IPS DF 6.9 (cell line): ENCODE measurements at regions not wholly inside any gene's neighbourhood (a gene's known extent, or its start where the extent isn't known, plus 50 kb on each side); places are given as distances from the start of the nearest gene placed in this dataset.
"Not testable (repeated sequence)": the region's sequence is repeated elsewhere in the genome, so short reads cannot be mapped to it uniquely, and the experiment has no call there.

Experiments used
- DNase-seq: peaks from one replicate; pipeline ENCODE4 v3.0.0-alpha.2; 2013; ENCODE audit warnings: low read depth, low spot score
- H3K27ac ChIP-seq: one replicate; pipeline ENCODE4 v1.5.1; 2013; ENCODE audit warnings: low read length, control low read depth
- H3K27me3 ChIP-seq: 2 replicates; pipeline ENCODE4 v1.6.1; 2013; ENCODE audit warnings: mild to moderate bottlenecking, low read length; ENCODE audit not compliant: control insufficient read depth, insufficient read depth
- H3K36me3 ChIP-seq: 2 replicates; pipeline ENCODE4 v1.6.1; 2013; ENCODE audit warnings: low read length; ENCODE audit not compliant: control insufficient read depth, insufficient read depth
- H3K4me1 ChIP-seq: 2 replicates; pipeline ENCODE4 v1.6.1; 2013; ENCODE audit warnings: low read length; ENCODE audit not compliant: control insufficient read depth, insufficient read depth
- H3K4me3 ChIP-seq: 2 replicates; pipeline ENCODE4 v1.5.1; 2013; ENCODE audit warnings: mild to moderate bottlenecking, low read length
- H3K9me3 ChIP-seq: 2 replicates; pipeline ENCODE4 v1.6.1; 2013; ENCODE audit warnings: low read length, inconsistent platforms; ENCODE audit not compliant: control insufficient read depth, insufficient read depth
- WGBS: extraction: QIAGEN DNeasy Blood & Tissue Kit; methylation state at CpG from one replicate; pipeline ENCODE4 v1.1.7; 2013; ENCODE audit warnings: mixed read lengths, missing lambda C conversion rate; ENCODE audit not compliant: insufficient read length, insufficient coverage; 5-methylcytosine and 5-hydroxymethylcytosine counted together

DNA sequence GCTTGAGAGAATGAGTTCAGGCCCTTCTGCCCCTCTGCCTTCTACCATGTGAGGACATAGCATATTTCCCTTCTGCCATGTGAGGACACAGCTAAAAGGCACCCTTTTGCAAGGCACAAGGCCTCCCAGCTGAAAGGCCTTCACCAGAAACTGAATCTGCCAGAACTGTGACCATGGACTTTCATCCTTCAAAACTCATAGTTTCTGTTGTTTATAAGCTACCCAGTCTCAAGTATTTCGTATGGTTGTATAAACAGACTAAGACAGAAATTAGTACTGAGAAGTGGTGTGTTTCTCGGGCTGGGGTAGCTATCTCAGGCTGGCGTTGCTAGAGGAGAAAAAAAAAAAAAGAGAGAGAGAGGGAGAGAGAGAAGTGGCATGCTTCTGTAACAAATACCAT, 368.6 kb downstream of the DMRTA1 start:
- Histone ChIP-seq H3K27ac (no peak overlapping the region), H3K36me3 (no peaks in the 10 kb centered on the region), H3K4me1 (no peaks in the 10 kb centered on the region), H3K27me3 (no peaks in the 10 kb centered on the region), H3K9me3 (no peaks in the 10 kb centered on the region), H3K4me3 (no peak overlapping the region)
- DNase-seq: no peak
- WGBS: no CpG with 5 or more reads among the region's 3 CpGs

DNA sequence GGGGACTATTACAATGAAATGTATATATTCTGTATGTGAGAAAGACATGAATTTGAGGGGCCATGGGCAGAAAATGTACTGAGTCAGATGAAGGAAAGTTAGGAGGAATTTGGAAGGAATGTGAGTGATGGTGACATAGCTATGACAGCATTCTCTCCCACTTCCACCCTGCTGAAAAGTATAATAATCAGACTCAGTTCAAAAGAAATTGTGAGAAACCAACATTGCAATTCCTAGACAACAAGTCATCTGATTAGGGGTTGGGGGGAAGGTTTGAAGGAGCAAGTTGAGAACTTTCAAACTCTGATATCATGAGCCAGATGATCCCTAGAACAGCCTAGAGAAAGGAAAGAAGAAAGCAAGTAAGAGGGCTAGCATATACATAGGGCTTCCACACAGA, 370.6 kb downstream of the DMRTA1 start:
- Histone ChIP-seq H3K4me3 (no peak overlapping the region), H3K4me1 (no peaks in the 10 kb centered on the region), H3K36me3 (no peaks in the 10 kb centered on the region), H3K27ac (no peak overlapping the region), H3K9me3 (no peaks in the 10 kb centered on the region), H3K27me3 (no peaks in the 10 kb centered on the region)
- no peak for DNase-seq

DNA sequence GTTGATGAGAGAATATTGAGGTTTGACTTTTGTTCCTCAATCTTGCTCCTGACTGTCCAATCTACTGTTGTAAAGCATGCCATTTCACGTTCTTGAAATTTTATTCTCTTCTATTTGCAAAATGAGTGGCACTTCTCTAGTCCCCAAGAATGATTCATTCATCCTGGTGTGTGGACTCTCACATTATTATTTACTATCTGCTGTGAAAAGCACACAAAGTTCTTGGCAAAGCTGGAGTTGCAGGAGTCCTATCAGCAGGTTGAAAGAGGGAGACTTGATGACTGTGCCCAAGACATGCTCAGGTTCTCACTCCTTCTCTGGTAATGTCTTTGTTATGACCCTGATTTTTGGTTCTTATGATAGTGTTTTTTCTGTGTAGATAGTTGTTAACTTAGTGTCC, 382.6 kb downstream of the DMRTA1 start:
- no CpG with 5 or more reads among the region's 1 CpG for WGBS
- no peaks in the 10 kb centered on the region for H3K4me1 ChIP-seq
- no peaks in the 10 kb centered on the region for H3K27me3 ChIP-seq
- no peak for DNase-seq
- H3K27ac ChIP-seq: no peak overlapping the region
- no peaks in the 10 kb centered on the region for H3K36me3 ChIP-seq
- H3K9me3 ChIP-seq: no peaks in the 10 kb centered on the region
- H3K4me3 ChIP-seq: no peak overlapping the region

DNA sequence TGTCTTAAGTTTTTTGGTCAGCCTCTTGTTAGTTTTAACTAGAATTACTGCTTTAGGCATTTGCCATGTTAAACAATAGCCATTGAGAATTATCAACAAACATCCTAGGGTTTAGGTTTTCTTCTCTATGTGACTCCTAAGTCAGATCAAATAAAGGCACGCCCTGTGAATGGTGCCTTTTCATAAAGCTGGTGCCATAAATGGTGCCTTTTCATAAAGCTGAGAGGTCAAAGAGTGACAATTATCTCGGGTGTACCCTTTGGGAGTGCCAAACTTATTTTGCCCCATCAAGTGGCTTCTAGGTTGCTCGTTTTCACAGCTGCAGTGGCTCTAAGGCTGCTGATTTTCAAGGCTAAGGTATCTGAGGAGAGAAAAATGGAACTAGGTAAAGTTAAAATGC, 391.6 kb downstream of the DMRTA1 start:
- whole genome bisulfite sequencing: no CpG with 5 or more reads among the region's 3 CpGs
- Histone ChIP-seq H3K27ac (no peak overlapping the region), H3K9me3 (no peaks in the 10 kb centered on the region), H3K36me3 (no peaks in the 10 kb centered on the region), H3K4me3 (no peak overlapping the region), H3K4me1 (no peaks in the 10 kb centered on the region), H3K27me3 (no peaks in the 10 kb centered on the region)
- no peak for DNase-seq

DNA sequence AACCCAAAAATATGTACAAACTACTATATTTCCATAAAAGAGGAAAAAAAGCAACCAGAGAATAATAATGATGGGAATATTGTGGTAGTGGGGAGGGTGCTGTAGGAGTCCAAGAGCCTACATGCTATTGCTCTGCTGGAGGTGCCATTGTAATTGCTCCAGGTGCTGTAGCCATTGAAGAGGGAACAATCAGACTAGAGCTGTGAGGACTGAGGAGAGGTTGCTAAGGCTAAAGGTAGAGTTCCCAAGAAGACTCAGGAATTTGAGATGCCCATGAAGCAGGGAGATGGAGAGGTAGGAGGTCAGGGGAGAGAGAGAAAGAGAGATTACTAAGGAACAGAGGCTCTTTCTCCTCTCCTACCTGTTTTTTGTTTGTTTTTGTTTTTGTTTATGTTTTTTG, 394.0 kb downstream of the DMRTA1 start:
- DNase-seq: no peak
- no peaks in the 10 kb centered on the region for H3K27me3 ChIP-seq
- H3K4me3 ChIP-seq: no peak overlapping the region
- H3K9me3 ChIP-seq: no peaks in the 10 kb centered on the region
- H3K4me1 ChIP-seq: no peaks in the 10 kb centered on the region
- H3K27ac ChIP-seq: no peak overlapping the region
- no peaks in the 10 kb centered on the region for H3K36me3 ChIP-seq

DNA sequence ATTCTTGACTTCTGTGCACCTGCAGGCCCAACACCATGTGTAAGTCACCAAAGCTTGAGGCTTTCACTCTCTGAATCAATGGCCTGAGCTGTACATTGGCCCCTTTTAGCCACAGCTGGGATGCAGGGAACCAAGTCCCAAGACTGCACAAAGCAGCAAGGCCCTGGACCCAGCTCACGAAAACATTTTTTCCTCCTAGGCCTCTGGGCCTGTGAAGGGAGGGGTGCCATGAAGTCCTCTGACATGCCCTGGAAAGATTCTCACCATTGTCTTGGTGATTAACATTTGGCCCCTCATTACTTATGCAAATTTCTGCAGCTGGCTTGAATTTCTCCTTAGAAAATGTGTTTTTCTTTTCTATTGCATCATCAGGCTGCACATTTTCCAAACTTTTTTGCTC, 398.6 kb downstream of the DMRTA1 start:
- H3K9me3 ChIP-seq, H3K27ac ChIP-seq, H3K36me3 ChIP-seq, H3K4me1 ChIP-seq, H3K27me3 ChIP-seq, H3K4me3 ChIP-seq, DNase-seq: not testable (repeated sequence)
- WGBS: no CpG with 5 or more reads among the region's 1 CpG

DNA sequence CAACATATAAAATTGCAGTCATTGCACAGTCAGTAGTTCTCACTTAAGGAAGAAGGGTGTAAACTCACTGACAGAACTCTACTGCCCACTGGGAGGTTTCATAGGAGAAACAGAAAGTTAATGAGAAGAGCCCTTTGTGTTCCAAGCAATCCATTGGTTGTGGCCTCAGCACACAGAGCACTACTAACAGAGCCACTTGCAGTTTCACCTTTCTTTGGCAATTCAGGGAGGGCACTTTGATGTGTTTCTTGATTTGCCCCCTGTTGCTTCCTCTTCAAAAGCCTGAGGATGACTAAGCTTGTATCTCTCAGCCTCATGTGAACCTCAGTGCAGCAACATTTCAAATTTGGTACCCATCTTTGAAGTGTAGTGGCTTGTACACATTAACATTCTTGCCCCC, 409.4 kb downstream of the DMRTA1 start:
- 0 out of 2 replicates have a peak, but pooled peaks cover 3% of the 10 kb centered on the region for H3K4me1 ChIP-seq
- no peak for DNase-seq
- H3K27me3 ChIP-seq: no peaks in the 10 kb centered on the region
- no peaks in the 10 kb centered on the region for H3K9me3 ChIP-seq
- H3K4me3 ChIP-seq: no peak overlapping the region
- H3K36me3 ChIP-seq: no peaks in the 10 kb centered on the region
- no peak overlapping the region for H3K27ac ChIP-seq

DNA sequence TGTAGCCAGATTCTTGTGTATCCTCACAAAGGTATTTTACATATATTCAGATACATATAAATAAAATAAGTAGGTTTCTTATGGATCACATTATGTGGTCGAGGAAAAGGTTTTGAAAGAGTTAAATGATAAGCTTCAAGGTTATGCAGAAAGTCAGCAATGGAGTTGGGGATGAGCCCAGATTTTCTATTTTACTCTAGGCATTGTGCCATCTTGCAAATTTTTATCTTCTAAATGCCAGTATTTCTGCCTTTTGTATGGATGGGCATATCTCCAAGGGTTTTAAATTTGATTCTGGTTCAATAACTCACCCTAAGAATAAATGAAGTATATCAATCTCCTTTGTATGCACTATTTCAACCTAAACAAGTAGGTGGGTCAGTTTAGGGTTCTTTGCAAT, 410.7 kb downstream of the DMRTA1 start:
- Histone ChIP-seq H3K27ac (no peak overlapping the region), H3K9me3 (no peaks in the 10 kb centered on the region), H3K4me1 (0 out of 2 replicates have a peak, but pooled peaks cover 3% of the 10 kb centered on the region), H3K27me3 (no peaks in the 10 kb centered on the region), H3K4me3 (no peak overlapping the region), H3K36me3 (no peaks in the 10 kb centered on the region)
- 100% methylated on average over 1 of the region's 1 CpG for WGBS
- DNase-seq: no peak

DNA sequence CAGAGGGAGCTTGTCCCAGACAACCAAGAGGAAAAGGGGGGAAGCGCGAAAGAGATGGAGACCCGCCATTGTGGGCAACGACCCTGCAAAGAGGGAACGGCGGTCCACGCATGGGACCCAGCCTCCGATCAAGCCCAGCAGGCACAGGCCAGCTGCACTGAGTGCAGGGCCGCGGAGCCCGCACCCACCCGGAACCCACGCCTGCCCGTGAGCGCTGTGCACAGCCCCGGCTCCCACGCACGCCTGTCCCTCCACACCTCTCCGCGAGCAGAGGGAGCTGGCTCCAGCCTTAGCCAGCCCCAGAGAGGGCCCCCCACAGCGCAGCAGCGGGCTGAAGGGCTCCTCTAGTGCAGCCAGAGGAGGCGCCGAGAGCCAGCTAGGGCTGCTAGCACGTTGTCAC, 416.5 kb downstream of the DMRTA1 start:
- Histone ChIP-seq H3K27ac (no peak overlapping the region), H3K27me3 (no peaks in the 10 kb centered on the region), H3K9me3 (no peaks in the 10 kb centered on the region), H3K4me3 (no peak overlapping the region), H3K36me3 (no peaks in the 10 kb centered on the region), H3K4me1 (no peaks in the 10 kb centered on the region)
- WGBS: no CpG with 5 or more reads among the region's 25 CpGs
- no peak for DNase-seq

DNA sequence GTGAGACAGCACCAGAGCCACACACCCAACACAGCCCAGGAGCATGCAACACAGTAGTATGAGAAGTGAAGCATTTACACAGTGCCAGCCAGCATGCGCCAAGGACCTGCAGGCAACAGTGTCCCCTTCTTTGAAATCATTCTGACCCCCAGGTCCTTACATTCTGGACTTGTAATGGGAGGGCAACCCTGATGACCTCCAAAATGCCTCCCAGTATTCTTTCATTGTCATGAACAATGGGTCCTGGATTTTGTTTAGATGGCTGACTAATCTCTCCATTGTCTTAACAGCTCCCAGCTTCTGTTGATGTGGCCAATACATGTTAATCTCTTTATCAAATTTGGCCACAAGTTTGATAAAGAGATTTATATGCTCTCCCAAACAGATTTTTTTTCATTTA, 417.1 kb downstream of the DMRTA1 start:
- H3K27ac ChIP-seq: no peak overlapping the region
- H3K4me3 ChIP-seq: no peak overlapping the region
- H3K27me3 ChIP-seq: no peaks in the 10 kb centered on the region
- H3K4me1 ChIP-seq: no peaks in the 10 kb centered on the region
- H3K36me3 ChIP-seq: no peaks in the 10 kb centered on the region
- no peaks in the 10 kb centered on the region for H3K9me3 ChIP-seq
- WGBS: no CpG with 5 or more reads among the region's 1 CpG
- DNase-seq: no peak

DNA sequence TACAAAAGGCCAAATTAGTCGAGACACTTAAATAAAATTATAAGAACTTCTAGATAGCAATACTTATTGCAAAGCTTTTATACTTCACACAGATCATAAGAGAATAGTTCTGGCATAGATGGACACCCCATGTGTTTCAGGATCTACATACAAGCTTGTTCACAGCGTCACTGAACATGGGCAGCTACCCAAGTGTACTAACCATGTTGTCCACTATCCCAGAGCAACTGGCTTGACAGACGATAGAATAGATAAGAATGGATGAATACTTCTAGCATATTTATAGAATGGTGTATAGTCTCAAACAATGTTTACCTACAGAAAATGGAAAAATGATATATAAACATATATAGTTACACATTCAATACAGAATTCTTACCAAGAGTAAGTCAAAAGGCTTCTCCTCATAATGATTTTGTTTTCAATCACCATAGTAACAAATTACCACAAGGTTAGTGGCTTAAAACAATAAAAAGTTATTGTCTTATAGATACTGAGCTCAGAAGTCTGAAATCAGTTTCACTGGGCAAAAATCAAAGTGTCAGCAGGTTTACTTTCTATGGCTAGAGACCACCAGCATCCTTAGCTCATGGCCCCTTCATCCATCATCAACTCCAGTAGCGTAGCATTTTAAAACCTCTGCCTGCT, 446.7 kb downstream of the DMRTA1 start:
- WGBS: no CpG with 5 or more reads among the region's 4 CpGs
- H3K27me3 ChIP-seq: no peaks in the 10 kb centered on the region
- DNase-seq: no peak
- H3K4me1 ChIP-seq: no peaks in the 10 kb centered on the region
- H3K4me3 ChIP-seq: no peak overlapping the region
- no peaks in the 10 kb centered on the region for H3K36me3 ChIP-seq
- no peaks in the 10 kb centered on the region for H3K9me3 ChIP-seq
- no peak overlapping the region for H3K27ac ChIP-seq
